ENCODE measurements at regions not wholly inside any gene's neighbourhood (a gene's known extent, or its start where the extent isn't known, plus 50 kb on each side); places are given as distances from the start of the nearest gene placed in this dataset.

DNA sequence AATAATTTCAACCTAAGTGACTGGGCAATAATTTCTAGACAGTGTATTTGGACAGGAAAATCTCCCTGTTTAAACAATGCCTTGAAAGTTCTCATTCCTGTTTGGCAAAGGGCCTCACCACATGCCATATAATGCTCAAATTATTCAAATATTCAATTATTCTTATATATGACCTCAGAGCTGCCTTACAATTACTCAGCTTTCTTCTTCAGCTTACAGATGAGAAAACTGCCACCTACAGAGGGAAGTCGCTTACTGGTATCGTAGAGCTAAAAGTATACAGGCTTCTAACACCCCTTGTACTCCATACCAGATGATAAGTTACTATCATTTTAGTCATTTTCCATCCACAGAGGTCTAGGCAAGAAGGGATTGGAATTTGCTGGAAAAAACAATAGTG, 830.3 kb downstream of the BRINP1 start:
- no peaks in the 10 kb centered on the region for H3K27me3 ChIP-seq (ENCODE audit: control insufficient read depth in 2 of 2, insufficient read depth in 2 of 2, low read length in 2 of 2)
- H3K9me3 Mint-ChIP-seq = peaks cover 0 to 17% (median 2%) of the 10 kb centered on the region in 11 donors
- POLR2A ChIA-PET = no interaction called here

DNA sequence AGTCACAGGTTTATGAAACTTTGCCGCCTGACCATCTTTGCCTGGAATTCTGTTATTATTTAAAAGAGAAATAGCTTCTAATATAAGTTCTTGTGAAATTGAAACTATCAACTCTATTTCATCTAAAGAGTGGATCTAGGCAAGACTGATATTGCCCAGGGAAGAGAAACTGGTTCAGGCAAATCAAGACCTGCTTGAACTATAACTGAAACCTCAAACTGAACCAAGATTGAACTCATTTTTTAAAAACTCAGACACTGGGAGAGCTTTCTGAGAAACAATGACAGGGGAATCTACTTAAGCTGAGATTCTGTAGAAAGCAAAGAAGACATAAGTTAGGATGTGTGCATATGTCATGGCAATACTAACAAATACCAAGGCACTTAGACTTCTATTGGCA, 815.8 kb downstream of the BRINP1 start:
- intact Hi-C loops (cut with micrococcal nuclease) = no loop called here
- H3K4me3 Mint-ChIP-seq = no peak overlapping the region
- H3K27me3 Mint-ChIP-seq = no peaks in the 10 kb centered on the region
- Histone ChIP-seq H3K4me3 (ENCODE audit: low read length) (no peak overlapping the region), H3K27ac (ENCODE audit: low read depth, low read length) (no peak overlapping the region), H3K27me3 (ENCODE audit: control insufficient read depth in 2 of 2, insufficient read depth in 2 of 2, low read length in 2 of 2) (no peaks in the 10 kb centered on the region), H3K9me3 (ENCODE audit: control insufficient read depth in 2 of 3, low read length in 3 of 3) (no peaks in the 10 kb centered on the region), H3K36me3 (ENCODE audit: control insufficient read depth in 2 of 3, insufficient read depth in 3 of 3, low read length in 3 of 3) (no peaks in the 10 kb centered on the region), H3K4me1 (ENCODE audit: control insufficient read depth in 2 of 2, insufficient read depth in 2 of 2, low read length in 2 of 2) (no peaks in the 10 kb centered on the region)
- H3K27ac Mint-ChIP-seq = no peak overlapping the region
- ChIA-PET CTCF (no interaction called here), POLR2A (no interaction called here)
- DNase-seq (no peak), ATAC-seq (no peak)
- peaks cover 0 to 14% (median 2%) of the 10 kb centered on the region in 11 donors for H3K9me3 Mint-ChIP-seq
- H3K36me3 Mint-ChIP-seq = no peaks in the 10 kb centered on the region
- no peaks in the 10 kb centered on the region for H3K4me1 Mint-ChIP-seq

More for the DNA sequence above, 830.3 kb downstream of the BRINP1 start:
- no peak overlapping the region for H3K4me3 Mint-ChIP-seq
- no peak overlapping the region for H3K27ac ChIP-seq (ENCODE audit: low read depth, low read length)
- no peaks in the 10 kb centered on the region for H3K4me1 Mint-ChIP-seq
- no peaks in the 10 kb centered on the region for H3K4me1 ChIP-seq (ENCODE audit: control insufficient read depth in 2 of 2, insufficient read depth in 2 of 2, low read length in 2 of 2)
- intact Hi-C loops (cut with micrococcal nuclease) = no loop called here
- CTCF ChIA-PET = no interaction called here
- no peaks in the 10 kb centered on the region for H3K9me3 ChIP-seq (ENCODE audit: control insufficient read depth in 2 of 3, low read length in 3 of 3)
- H3K36me3 Mint-ChIP-seq = peaks cover 0 to 4% (median 0%) of the 10 kb centered on the region in 5 donors
- no peak overlapping the region for H3K4me3 ChIP-seq (ENCODE audit: low read length)
- no peak for DNase-seq
- H3K27me3 Mint-ChIP-seq = peaks cover 0 to 4% (median 0%) of the 10 kb centered on the region in 5 donors
- no peak overlapping the region for H3K27ac Mint-ChIP-seq
- no peaks in the 10 kb centered on the region for H3K36me3 ChIP-seq (ENCODE audit: control insufficient read depth in 2 of 3, insufficient read depth in 3 of 3, low read length in 3 of 3)
- no peak for ATAC-seq

DNA sequence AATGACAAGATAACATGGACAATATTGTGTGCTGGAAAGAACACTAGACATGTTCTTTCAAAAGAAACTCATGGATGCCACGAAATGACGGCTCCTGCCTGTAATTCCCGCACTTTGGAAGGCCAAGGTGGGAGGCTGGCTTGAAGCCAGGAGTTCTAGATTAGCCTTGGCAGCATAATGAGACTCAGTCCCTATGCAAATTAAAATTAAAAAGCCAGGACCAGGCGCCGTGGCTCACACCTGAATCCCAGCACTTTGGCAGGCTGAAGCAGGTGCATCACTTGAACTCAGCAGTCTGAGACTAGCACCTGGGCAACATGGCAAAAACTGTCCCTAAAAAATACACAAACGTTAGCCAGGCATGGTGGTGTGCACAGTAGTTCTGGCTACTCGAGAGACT, 814.2 kb downstream of the BRINP1 start:
- ChIA-PET POLR2A (no interaction called here), CTCF (no interaction called here)
- Histone ChIP-seq H3K27me3 (ENCODE audit: control insufficient read depth in 2 of 2, insufficient read depth in 2 of 2, low read length in 2 of 2) (no peaks in the 10 kb centered on the region), H3K36me3 (ENCODE audit: control insufficient read depth in 2 of 3, insufficient read depth in 3 of 3, low read length in 3 of 3) (no peaks in the 10 kb centered on the region), H3K4me3 (ENCODE audit: low read length) (no peak overlapping the region), H3K9me3 (ENCODE audit: control insufficient read depth in 2 of 3, low read length in 3 of 3) (no peaks in the 10 kb centered on the region), H3K4me1 (ENCODE audit: control insufficient read depth in 2 of 2, insufficient read depth in 2 of 2, low read length in 2 of 2) (no peaks in the 10 kb centered on the region), H3K27ac (ENCODE audit: low read depth, low read length) (no peak overlapping the region)
- no peaks in the 10 kb centered on the region for H3K27me3 Mint-ChIP-seq
- H3K36me3 Mint-ChIP-seq = no peaks in the 10 kb centered on the region
- no peak overlapping the region for H3K27ac Mint-ChIP-seq
- DNase-seq = no peak
- ATAC-seq = no peak
- no peaks in the 10 kb centered on the region for H3K4me1 Mint-ChIP-seq
- intact Hi-C loops (cut with micrococcal nuclease) = no loop called here
- peaks cover 0 to 22% (median 4%) of the 10 kb centered on the region in 11 donors for H3K9me3 Mint-ChIP-seq
- H3K4me3 Mint-ChIP-seq = no peak overlapping the region

DNA sequence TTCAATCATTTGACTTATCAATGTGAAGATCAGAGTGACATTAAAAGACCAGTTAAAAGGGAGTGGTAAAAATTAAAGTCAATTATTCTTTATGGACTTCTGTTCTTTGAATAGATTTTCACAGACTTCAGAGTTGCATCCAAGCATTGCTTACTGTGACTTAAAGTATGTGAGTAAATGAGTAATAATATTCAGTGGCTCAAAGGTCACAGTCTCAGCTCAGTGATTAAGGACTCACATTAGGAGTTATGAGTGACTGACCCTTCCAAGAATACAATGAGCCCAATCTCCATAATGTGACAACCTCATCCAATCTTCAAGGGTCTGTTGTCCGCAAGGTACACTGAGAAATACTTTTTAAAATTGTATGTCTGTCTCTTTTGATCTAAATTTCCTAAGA, 811.2 kb downstream of the BRINP1 start:
- intact Hi-C loops (cut with micrococcal nuclease) = no loop called here
- CTCF ChIA-PET = no interaction called here
- Histone ChIP-seq H3K4me3 (ENCODE audit: low read length) (no peak overlapping the region), H3K36me3 (ENCODE audit: control insufficient read depth in 2 of 3, insufficient read depth in 3 of 3, low read length in 3 of 3) (no peaks in the 10 kb centered on the region), H3K27me3 (ENCODE audit: control insufficient read depth in 2 of 2, insufficient read depth in 2 of 2, low read length in 2 of 2) (no peaks in the 10 kb centered on the region), H3K4me1 (ENCODE audit: control insufficient read depth in 2 of 2, insufficient read depth in 2 of 2, low read length in 2 of 2) (no peaks in the 10 kb centered on the region), H3K27ac (ENCODE audit: low read depth, low read length) (no peak overlapping the region), H3K9me3 (ENCODE audit: control insufficient read depth in 2 of 3, low read length in 3 of 3) (no peaks in the 10 kb centered on the region)
- Mint-ChIP-seq H3K36me3 (no peaks in the 10 kb centered on the region), H3K4me3 (no peak overlapping the region), H3K4me1 (no peaks in the 10 kb centered on the region), H3K27me3 (no peaks in the 10 kb centered on the region), H3K27ac (no peak overlapping the region), H3K9me3 (peaks cover 0 to 17% (median 4%) of the 10 kb centered on the region in 11 donors)
- POLR2A ChIA-PET = no interaction called here
- ATAC-seq = no peak
- no peak for DNase-seq

DNA sequence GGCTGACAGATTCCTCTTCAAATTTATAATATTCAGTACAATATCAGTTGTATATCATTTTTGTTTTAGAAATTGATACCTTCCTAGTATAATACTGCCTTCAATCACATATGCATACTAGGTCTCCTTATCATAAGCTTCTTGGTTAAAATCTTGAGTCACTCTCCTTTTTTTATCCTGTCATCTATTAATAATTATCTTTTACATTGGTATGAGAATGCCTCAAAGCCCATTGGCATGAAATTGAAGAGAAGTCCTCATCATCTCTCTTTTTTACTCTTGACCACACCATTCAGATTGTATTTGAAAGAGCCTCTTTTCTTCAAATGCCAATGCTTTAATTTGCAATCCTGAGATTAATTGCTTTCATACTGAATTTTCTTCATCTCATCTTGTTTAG, 810.3 kb downstream of the BRINP1 start:
- Histone ChIP-seq H3K9me3 (ENCODE audit: control insufficient read depth in 2 of 3, low read length in 3 of 3) (no peaks in the 10 kb centered on the region), H3K4me1 (ENCODE audit: control insufficient read depth in 2 of 2, insufficient read depth in 2 of 2, low read length in 2 of 2) (no peaks in the 10 kb centered on the region), H3K36me3 (ENCODE audit: control insufficient read depth in 2 of 3, insufficient read depth in 3 of 3, low read length in 3 of 3) (no peaks in the 10 kb centered on the region), H3K27me3 (ENCODE audit: control insufficient read depth in 2 of 2, insufficient read depth in 2 of 2, low read length in 2 of 2) (no peaks in the 10 kb centered on the region), H3K27ac (ENCODE audit: low read depth, low read length) (no peak overlapping the region), H3K4me3 (ENCODE audit: low read length) (no peak overlapping the region)
- H3K9me3 Mint-ChIP-seq = peaks cover 0 to 17% (median 5%) of the 10 kb centered on the region in 11 donors
- no peak overlapping the region for H3K27ac Mint-ChIP-seq
- H3K4me3 Mint-ChIP-seq = no peak overlapping the region
- CTCF ChIA-PET = no interaction called here
- no peaks in the 10 kb centered on the region for H3K36me3 Mint-ChIP-seq
- H3K27me3 Mint-ChIP-seq = no peaks in the 10 kb centered on the region
- no peak for ATAC-seq
- no peaks in the 10 kb centered on the region for H3K4me1 Mint-ChIP-seq
- POLR2A ChIA-PET = no interaction called here
- no peak for DNase-seq
- intact Hi-C loops (cut with micrococcal nuclease) = no loop called here

DNA sequence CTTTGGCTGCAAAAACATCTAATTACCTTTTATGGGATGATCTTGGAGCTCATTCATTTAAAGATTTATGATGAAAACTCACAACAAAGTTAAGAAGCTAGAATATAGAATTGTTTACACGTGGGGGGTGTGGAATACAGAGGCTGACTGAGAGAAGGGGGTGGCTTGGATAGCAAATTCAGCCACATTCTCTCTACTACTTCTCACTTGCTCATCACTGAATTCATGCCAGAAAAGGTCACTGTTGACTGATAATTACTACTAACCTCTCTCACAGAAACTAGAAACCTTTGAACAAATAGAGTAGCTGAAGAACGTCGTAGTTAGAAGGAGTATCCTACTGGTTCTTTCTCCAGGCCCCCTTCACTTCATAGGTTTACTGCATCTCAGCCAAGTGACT, 808.2 kb downstream of the BRINP1 start:
- Mint-ChIP-seq H3K4me1 (no peaks in the 10 kb centered on the region), H3K36me3 (no peaks in the 10 kb centered on the region), H3K9me3 (peaks cover 0 to 19% (median 5%) of the 10 kb centered on the region in 11 donors), H3K27me3 (no peaks in the 10 kb centered on the region), H3K27ac (no peak overlapping the region), H3K4me3 (no peak overlapping the region)
- Histone ChIP-seq H3K27ac (ENCODE audit: low read depth, low read length) (no peak overlapping the region), H3K4me1 (ENCODE audit: control insufficient read depth in 2 of 2, insufficient read depth in 2 of 2, low read length in 2 of 2) (no peaks in the 10 kb centered on the region), H3K36me3 (ENCODE audit: control insufficient read depth in 2 of 3, insufficient read depth in 3 of 3, low read length in 3 of 3) (no peaks in the 10 kb centered on the region), H3K4me3 (ENCODE audit: low read length) (no peak overlapping the region), H3K9me3 (ENCODE audit: control insufficient read depth in 2 of 3, low read length in 3 of 3) (no peaks in the 10 kb centered on the region), H3K27me3 (ENCODE audit: control insufficient read depth in 2 of 2, insufficient read depth in 2 of 2, low read length in 2 of 2) (no peaks in the 10 kb centered on the region)
- ATAC-seq (no peak), DNase-seq (no peak)
- intact Hi-C loops (cut with micrococcal nuclease) = no loop called here
- ChIA-PET POLR2A (no interaction called here), CTCF (no interaction called here)

DNA sequence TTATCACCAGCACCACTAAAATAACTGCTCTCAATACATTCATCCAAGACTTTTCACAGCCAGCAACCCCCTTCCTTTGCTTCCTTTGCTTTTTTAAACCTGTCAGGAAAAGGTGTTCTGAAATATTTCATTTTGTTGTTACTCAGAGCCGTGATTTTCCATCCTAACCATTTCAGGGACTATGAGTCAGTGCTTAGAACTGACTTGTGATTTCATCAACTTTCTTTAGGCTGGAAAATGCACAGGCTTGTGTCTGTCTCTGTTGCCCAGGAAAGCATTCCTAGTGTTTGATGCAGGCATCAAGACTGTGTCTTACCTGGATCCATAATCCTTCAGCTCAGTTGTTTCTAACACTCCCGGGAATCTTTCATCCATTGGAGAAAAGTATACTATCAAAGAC, 805.6 kb downstream of the BRINP1 start:
- ChIA-PET CTCF (no interaction called here), POLR2A (no interaction called here)
- no peaks in the 10 kb centered on the region for H3K4me1 Mint-ChIP-seq
- peaks cover 0 to 14% (median 1%) of the 10 kb centered on the region in 11 donors for H3K9me3 Mint-ChIP-seq
- intact Hi-C loops (cut with micrococcal nuclease) = no loop called here
- H3K4me3 Mint-ChIP-seq = no peak overlapping the region
- no peak overlapping the region for H3K4me3 ChIP-seq (ENCODE audit: low read length)
- no peaks in the 10 kb centered on the region for H3K9me3 ChIP-seq (ENCODE audit: control insufficient read depth in 2 of 3, low read length in 3 of 3)
- no peak overlapping the region for H3K27ac ChIP-seq (ENCODE audit: low read depth, low read length)
- no peak overlapping the region for H3K27ac Mint-ChIP-seq
- no peaks in the 10 kb centered on the region for H3K4me1 ChIP-seq (ENCODE audit: control insufficient read depth in 2 of 2, insufficient read depth in 2 of 2, low read length in 2 of 2)
- no peaks in the 10 kb centered on the region for H3K27me3 Mint-ChIP-seq
- no peaks in the 10 kb centered on the region for H3K27me3 ChIP-seq (ENCODE audit: control insufficient read depth in 2 of 2, insufficient read depth in 2 of 2, low read length in 2 of 2)
- DNase-seq (no peak), ATAC-seq (no peak)
- H3K36me3 Mint-ChIP-seq = no peaks in the 10 kb centered on the region
- H3K36me3 ChIP-seq (ENCODE audit: control insufficient read depth in 2 of 3, insufficient read depth in 3 of 3, low read length in 3 of 3) = no peaks in the 10 kb centered on the region

Data from naive thymus-derived CD4-positive, alpha-beta T cell (primary cell).